Central memory CD4-positive, alpha-beta T cell (primary cell): ENCODE measurements at regions not wholly inside any gene's neighbourhood (a gene's known extent, or its start where the extent isn't known, plus 50 kb on each side); places are given as distances from the start of the nearest gene placed in this dataset.

ENCODE experiments used
- DNase-seq: peaks from one replicate; pipeline ENCODE4 v3.0.0; 2022

- DNase-seq, result no peak
Observed at GRCh38 chr2:146158072-146158674, 1638.3 kb upstream of the ZEB2 start.

- no peak for DNase-seq
Observed at GRCh38 chr2:146147448-146148012, 1627.6 kb upstream of the ZEB2 start.

- DNase-seq, result no peak
Observed at GRCh38 chr2:146143971-146144370, 1624.1 kb upstream of the ZEB2 start.

GRCh38 chr2:146138820-146139219 is 1618.9 kb upstream of the ZEB2 start:
- DNase-seq, result no peak

GRCh38 chr2:146135245-146135644 is 1615.3 kb upstream of the ZEB2 start:
- DNase-seq, result no peak

GRCh38 chr2:146131785-146132184 is 1611.9 kb upstream of the ZEB2 start:
- no peak for DNase-seq

- no peak for DNase-seq
Observed at GRCh38 chr2:146131048-146131447, 1611.1 kb upstream of the ZEB2 start.

GRCh38 chr2:146130290-146130689 is 1610.4 kb upstream of the ZEB2 start:
- DNase-seq, result no peak

- DNase-seq, result no peak
Observed at GRCh38 chr2:146129231-146129630, 1609.3 kb upstream of the ZEB2 start.

GRCh38 chr2:146128216-146128615 is 1608.3 kb upstream of the ZEB2 start:
- no peak for DNase-seq

GRCh38 chr2:146125551-146125950 is 1605.6 kb upstream of the ZEB2 start:
- DNase-seq, result no peak

GRCh38 chr2:146124741-146125140 is 1604.8 kb upstream of the ZEB2 start:
- DNase-seq, result no peak

GRCh38 chr2:146123714-146124113 is 1603.8 kb upstream of the ZEB2 start:
- no peak for DNase-seq

GRCh38 chr2:146123256-146123655 is 1603.3 kb upstream of the ZEB2 start:
- no peak for DNase-seq

GRCh38 chr2:146119586-146119985 is 1599.7 kb upstream of the ZEB2 start:
- DNase-seq, result no peak

- DNase-seq, result no peak
Observed at GRCh38 chr2:146108993-146109392, 1589.1 kb upstream of the ZEB2 start.

- DNase-seq, result no peak
Observed at GRCh38 chr2:146094185-146094584, 1574.3 kb upstream of the ZEB2 start.

GRCh38 chr2:146081459-146081858 is 1561.5 kb upstream of the ZEB2 start:
- DNase-seq, result no peak

GRCh38 chr2:146080925-146081324 is 1561.0 kb upstream of the ZEB2 start:
- DNase-seq, result no peak

- no peak for DNase-seq
Observed at GRCh38 chr2:146079216-146079615, 1559.3 kb upstream of the ZEB2 start.

- no peak for DNase-seq
Observed at GRCh38 chr2:146077156-146077555, 1557.2 kb upstream of the ZEB2 start.

GRCh38 chr2:146068051-146068450 is 1548.1 kb upstream of the ZEB2 start:
- DNase-seq, result no peak

- DNase-seq, result no peak
Observed at GRCh38 chr2:146048141-146048540, 1528.2 kb upstream of the ZEB2 start.

GRCh38 chr2:146041274-146041910 is 1521.5 kb upstream of the ZEB2 start:
- no peak for DNase-seq

- no peak for DNase-seq
Observed at GRCh38 chr2:146040051-146040450, 1520.1 kb upstream of the ZEB2 start.
